ENCODE measurements at regions not wholly inside any gene's neighbourhood (a gene's known extent, or its start where the extent isn't known, plus 50 kb on each side); places are given as distances from the start of the nearest gene placed in this dataset.

- peak overlapping the region; percentile 84 for H3K4me3 Mint-ChIP-seq
- H3K4me1 Mint-ChIP-seq (ENCODE audit: low read depth) = peaks cover 21% of the 10 kb centered on the region
- no peaks in the 10 kb centered on the region for H3K9me3 Mint-ChIP-seq
- no peaks in the 10 kb centered on the region for H3K36me3 Mint-ChIP-seq (ENCODE audit: low read depth)
- CTCF ChIA-PET = no interaction called here
- H3K27me3 Mint-ChIP-seq = no peaks in the 10 kb centered on the region
- peaks cover 0 to 6% of the 10 kb centered on the region in 2 experiments for H3K9me3 ChIP-seq (ENCODE audit: control insufficient read depth in 1 of 2, insufficient read depth in 1 of 2, low read length in 2 of 2)
- DNase-seq (no peak), ATAC-seq (ENCODE audit: poor library complexity) (no peak)
- peak overlapping the region; percentile 76 for H3K4me3 ChIP-seq (ENCODE audit: low read length)
- no peak for TF ChIP-seq CTCF (IDR thresholded peaks at IDR 0.05)
- POLR2A ChIA-PET = interaction anchor here (0.8 to 1.7 kb wide), 3 partner anchors 22 to 585 kb away, joined by 3 to 6 read pairs (median 4); partner anchors contain the start of genes IFIT5 and LIPA
- H3K27ac Mint-ChIP-seq = peak overlapping the region; percentile 43
- intact Hi-C loops (cut with DNase I, micrococcal nuclease) = no loop called here
- no peaks in the 10 kb centered on the region for H3K27me3 ChIP-seq (ENCODE audit: control insufficient read depth in 1 of 2, insufficient read depth in 2 of 2, low read length in 2 of 2)
- no peaks in the 10 kb centered on the region for H3K36me3 ChIP-seq (ENCODE audit: insufficient read depth, low read length)
- H3K4me1 ChIP-seq (ENCODE audit: insufficient read depth, low read length) = peaks cover 16% of the 10 kb centered on the region
- peak overlapping the region in 1 of 2 donors; percentile 3 for H3K27ac ChIP-seq (ENCODE audit: low read depth in 1 of 2, low read length in 2 of 2)
Observed at GRCh38 chr10:89836840-89837164, 135.4 kb downstream of the KIF20B start.

- peak overlapping the region; percentile 84 for H3K4me3 Mint-ChIP-seq
- intact Hi-C loops (cut with DNase I, micrococcal nuclease) = no loop called here
- Histone ChIP-seq H3K27me3 (ENCODE audit: control insufficient read depth in 1 of 2, insufficient read depth in 2 of 2, low read length in 2 of 2) (no peaks in the 10 kb centered on the region), H3K9me3 (ENCODE audit: control insufficient read depth in 1 of 2, insufficient read depth in 1 of 2, low read length in 2 of 2) (peaks cover 0 to 6% of the 10 kb centered on the region in 2 experiments), H3K36me3 (ENCODE audit: insufficient read depth, low read length) (no peaks in the 10 kb centered on the region), H3K27ac (ENCODE audit: low read depth in 1 of 2, low read length in 2 of 2) (peak overlapping the region in 1 of 2 donors; percentile 3), H3K4me3 (ENCODE audit: low read length) (peak overlapping the region; percentile 76), H3K4me1 (ENCODE audit: insufficient read depth, low read length) (peaks cover 16% of the 10 kb centered on the region)
- peaks cover 21% of the 10 kb centered on the region for H3K4me1 Mint-ChIP-seq (ENCODE audit: low read depth)
- ChIA-PET CTCF (no interaction called here), POLR2A (interaction anchor here (0.8 to 1.7 kb wide), 9 partner anchors 10 to 1035 kb away, joined by 3 to 6 read pairs (median 3); partner anchors contain the start of genes IFIT5, KIF20B, LIPA and RPP30)
- H3K9me3 Mint-ChIP-seq = no peaks in the 10 kb centered on the region
- H3K36me3 Mint-ChIP-seq (ENCODE audit: low read depth) = no peaks in the 10 kb centered on the region
- DNase-seq = peak; percentile 8 to 47 (median 19)
- no peak for TF ChIP-seq CTCF (IDR thresholded peaks at IDR 0.05)
- ATAC-seq (ENCODE audit: poor library complexity) = peak; percentile 60
- no peaks in the 10 kb centered on the region for H3K27me3 Mint-ChIP-seq
- H3K27ac Mint-ChIP-seq = peak overlapping the region; percentile 43
Observed at GRCh38 chr10:89837165-89838043, 136.0 kb downstream of the KIF20B start.

- intact Hi-C loops (cut with DNase I, micrococcal nuclease) = no loop called here
Observed at GRCh38 chr10:89838044-89838615, 136.7 kb downstream of the KIF20B start.

More at GRCh38 chr10:89838044-89838615, 136.7 kb downstream of the KIF20B start:
- Mint-ChIP-seq H3K4me3 (peak overlapping the region; percentile 84), H3K27ac (peak overlapping the region; percentile 43), H3K36me3 (ENCODE audit: low read depth) (no peaks in the 10 kb centered on the region), H3K9me3 (no peaks in the 10 kb centered on the region), H3K27me3 (no peaks in the 10 kb centered on the region), H3K4me1 (ENCODE audit: low read depth) (peaks cover 21% of the 10 kb centered on the region)
- TF ChIP-seq CTCF (IDR thresholded peaks at IDR 0.05) = no peak
- ChIA-PET POLR2A (interaction anchor here (0.9 to 1.7 kb wide), 7 partner anchors 10 to 1034 kb away, joined by 3 to 6 read pairs (median 3); partner anchors contain the start of genes IFIT5, KIF20B and RPP30), CTCF (no interaction called here)
- DNase-seq = peak in 1 of 14 experiments; percentile 1
- Histone ChIP-seq H3K4me1 (ENCODE audit: insufficient read depth, low read length) (peaks cover 16% of the 10 kb centered on the region), H3K4me3 (ENCODE audit: low read length) (peak overlapping the region; percentile 76), H3K27ac (ENCODE audit: low read depth in 1 of 2, low read length in 2 of 2) (no peak overlapping the region), H3K27me3 (ENCODE audit: control insufficient read depth in 1 of 2, insufficient read depth in 2 of 2, low read length in 2 of 2) (no peaks in the 10 kb centered on the region), H3K9me3 (ENCODE audit: control insufficient read depth in 1 of 2, insufficient read depth in 1 of 2, low read length in 2 of 2) (peaks cover 0 to 6% of the 10 kb centered on the region in 2 experiments), H3K36me3 (ENCODE audit: insufficient read depth, low read length) (no peaks in the 10 kb centered on the region)
- ATAC-seq (ENCODE audit: poor library complexity) = peak; percentile 19

All from CD4-positive, alpha-beta T cell (primary cell).